ENCODE measurements at regions not wholly inside any gene's neighbourhood (a gene's known extent, or its start where the extent isn't known, plus 50 kb on each side); places are given as distances from the start of the nearest gene placed in this dataset.

DNA sequence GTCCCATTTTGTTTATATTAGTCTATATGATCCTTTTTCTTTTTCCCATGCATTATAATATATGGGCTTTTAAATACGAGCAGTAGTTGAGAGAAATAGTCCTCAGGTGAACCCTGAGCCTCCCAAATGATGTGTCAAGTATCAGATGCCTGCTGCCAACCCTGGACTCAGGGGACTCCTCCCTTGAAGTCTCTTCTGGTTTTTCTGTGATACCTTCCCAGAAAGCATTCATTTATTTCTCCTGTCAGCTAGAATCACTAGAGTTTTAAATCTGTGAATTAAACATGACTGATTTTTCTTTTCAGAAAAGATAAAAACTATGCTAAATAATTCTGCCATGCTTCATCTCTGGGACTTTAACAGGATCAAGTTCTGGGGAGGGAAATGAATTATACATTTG lies 184.6 kb downstream of the LIG4 start:
- Histone ChIP-seq H3K4me2 (ENCODE audit: low read length) (no peak overlapping the region), H3K27me3 (ENCODE audit: insufficient read depth, low read length) (no peaks in the 10 kb centered on the region), H3K4me3 (replicated peaks in 1 of 2; ENCODE audit: low read depth in 1 of 2, low read length in 2 of 2) (no peak overlapping the region), H2AFZ (ENCODE audit: low read depth, low read length, poor library complexity, severe bottlenecking) (no peak overlapping the region), H3K27ac (ENCODE audit: low read depth, low read length) (no peak overlapping the region), H3K4me1 (ENCODE audit: control insufficient read depth in 1 of 2, insufficient read depth in 2 of 2, low read length in 2 of 2) (no peaks in the 10 kb centered on the region), H4K20me1 (ENCODE audit: insufficient read depth) (no peaks in the 10 kb centered on the region), H3K9ac (ENCODE audit: low read length) (no peak overlapping the region), H3K79me2 (ENCODE audit: insufficient read depth, low read length) (no peaks in the 10 kb centered on the region), H3K9me3 (ENCODE audit: control insufficient read depth in 1 of 2, insufficient read depth in 1 of 2, low read depth in 1 of 2, low read length in 2 of 2) (peaks cover 0 to 11% of the 10 kb centered on the region in 2 experiments; a peak in 2 of 4 replicates), H3K36me3 (ENCODE audit: control insufficient read depth in 1 of 2, insufficient read depth in 2 of 2, low read length in 2 of 2) (no peaks in the 10 kb centered on the region), H3K9me2 (ENCODE audit: insufficient read depth) (no peaks in the 10 kb centered on the region)
- ChIA-PET CTCF (no interaction called here), POLR2A (no interaction called here), RAD21 (ENCODE audit: low non-redundant PET in 1 of 2, low total read pairs in 2 of 2, uncharacterized antibody in 2 of 2, unreplicated experiment in 2 of 2) (no interaction called here)
- intact Hi-C loops (cut with micrococcal nuclease), result no loop called here
- DNase-seq (ENCODE audit: low read depth, low spot score) (no peak), ATAC-seq (no peak)
- no TSS peak for BruUV-seq (replicated peaks)
- TF ChIP-seq JUND (IDR thresholded peaks at IDR 0.05), result no peak
- no peak for TF ChIP-seq POLR2A (IDR thresholded peaks at IDR 0.05; ENCODE audit: borderline replicate concordance, extremely low read depth, insufficient read depth, insufficient read length)
- TF ChIP-seq RAD21 (IDR thresholded peaks at IDR 0.05; ENCODE audit: low read depth), result no peak
- no peak for TF ChIP-seq TCF7L2 (IDR thresholded peaks at IDR 0.05; ENCODE audit: borderline replicate concordance, extremely low read depth, insufficient read depth, insufficient read length)
- TF ChIP-seq, protein P1, sequence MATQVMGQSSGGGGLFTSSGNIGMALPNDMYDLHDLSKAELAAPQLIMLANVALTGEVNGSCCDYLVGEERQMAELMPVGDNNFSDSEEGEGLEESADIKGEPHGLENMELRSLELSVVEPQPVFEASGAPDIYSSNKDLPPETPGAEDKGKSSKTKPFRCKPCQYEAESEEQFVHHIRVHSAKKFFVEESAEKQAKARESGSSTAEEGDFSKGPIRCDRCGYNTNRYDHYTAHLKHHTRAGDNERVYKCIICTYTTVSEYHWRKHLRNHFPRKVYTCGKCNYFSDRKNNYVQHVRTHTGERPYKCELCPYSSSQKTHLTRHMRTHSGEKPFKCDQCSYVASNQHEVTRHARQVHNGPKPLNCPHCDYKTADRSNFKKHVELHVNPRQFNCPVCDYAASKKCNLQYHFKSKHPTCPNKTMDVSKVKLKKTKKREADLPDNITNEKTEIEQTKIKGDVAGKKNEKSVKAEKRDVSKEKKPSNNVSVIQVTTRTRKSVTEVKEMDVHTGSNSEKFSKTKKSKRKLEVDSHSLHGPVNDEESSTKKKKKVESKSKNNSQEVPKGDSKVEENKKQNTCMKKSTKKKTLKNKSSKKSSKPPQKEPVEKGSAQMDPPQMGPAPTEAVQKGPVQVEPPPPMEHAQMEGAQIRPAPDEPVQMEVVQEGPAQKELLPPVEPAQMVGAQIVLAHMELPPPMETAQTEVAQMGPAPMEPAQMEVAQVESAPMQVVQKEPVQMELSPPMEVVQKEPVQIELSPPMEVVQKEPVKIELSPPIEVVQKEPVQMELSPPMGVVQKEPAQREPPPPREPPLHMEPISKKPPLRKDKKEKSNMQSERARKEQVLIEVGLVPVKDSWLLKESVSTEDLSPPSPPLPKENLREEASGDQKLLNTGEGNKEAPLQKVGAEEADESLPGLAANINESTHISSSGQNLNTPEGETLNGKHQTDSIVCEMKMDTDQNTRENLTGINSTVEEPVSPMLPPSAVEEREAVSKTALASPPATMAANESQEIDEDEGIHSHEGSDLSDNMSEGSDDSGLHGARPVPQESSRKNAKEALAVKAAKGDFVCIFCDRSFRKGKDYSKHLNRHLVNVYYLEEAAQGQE (IDR thresholded peaks at IDR 0.05; ENCODE audit: low read depth), result no peak
- TF ChIP-seq EZH2phosphoT487 (IDR thresholded peaks at IDR 0.05; ENCODE audit: borderline replicate concordance), result no peak
- TF ChIP-seq, protein P2, sequence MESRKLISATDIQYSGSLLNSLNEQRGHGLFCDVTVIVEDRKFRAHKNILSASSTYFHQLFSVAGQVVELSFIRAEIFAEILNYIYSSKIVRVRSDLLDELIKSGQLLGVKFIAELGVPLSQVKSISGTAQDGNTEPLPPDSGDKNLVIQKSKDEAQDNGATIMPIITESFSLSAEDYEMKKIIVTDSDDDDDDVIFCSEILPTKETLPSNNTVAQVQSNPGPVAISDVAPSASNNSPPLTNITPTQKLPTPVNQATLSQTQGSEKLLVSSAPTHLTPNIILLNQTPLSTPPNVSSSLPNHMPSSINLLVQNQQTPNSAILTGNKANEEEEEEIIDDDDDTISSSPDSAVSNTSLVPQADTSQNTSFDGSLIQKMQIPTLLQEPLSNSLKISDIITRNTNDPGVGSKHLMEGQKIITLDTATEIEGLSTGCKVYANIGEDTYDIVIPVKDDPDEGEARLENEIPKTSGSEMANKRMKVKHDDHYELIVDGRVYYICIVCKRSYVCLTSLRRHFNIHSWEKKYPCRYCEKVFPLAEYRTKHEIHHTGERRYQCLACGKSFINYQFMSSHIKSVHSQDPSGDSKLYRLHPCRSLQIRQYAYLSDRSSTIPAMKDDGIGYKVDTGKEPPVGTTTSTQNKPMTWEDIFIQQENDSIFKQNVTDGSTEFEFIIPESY (IDR thresholded peaks at IDR 0.05; ENCODE audit: extremely low read depth, insufficient replicate concordance, low read length), result no peak
- no peak for TF ChIP-seq ELF1 (IDR thresholded peaks at IDR 0.05; ENCODE audit: borderline replicate concordance, low read depth)
- TF ChIP-seq CBX3 (IDR thresholded peaks at IDR 0.05; ENCODE audit: low read depth), result no peak
- TF ChIP-seq EGR1 (IDR thresholded peaks at IDR 0.05; ENCODE audit: low read depth), result no peak
- TF ChIP-seq FOSL1 (IDR thresholded peaks at IDR 0.05; ENCODE audit: low read depth), result no peak
- TF ChIP-seq SP1 (IDR thresholded peaks at IDR 0.05; ENCODE audit: low read depth), result no peak
